NB4 (cell line): ENCODE measurements at regions not wholly inside any gene's neighbourhood (a gene's known extent, or its start where the extent isn't known, plus 50 kb on each side); places are given as distances from the start of the nearest gene placed in this dataset.

Source experiments
- DNase-seq: peaks from one replicate; pipeline ENCODE4 v3.0.0; 2010; ENCODE audit warnings: low read depth
- H3K4me3 ChIP-seq: one replicate; pipeline ENCODE4 v1.5.1; 2011; ENCODE audit warnings: mild to moderate bottlenecking, low read depth, low read length, moderate library complexity
- CTCF ChIP-seq: IDR thresholded peaks from one replicate; pipeline ENCODE4 v1.5.1; 2012; ENCODE audit warnings: low read depth, low read length
- MYC ChIP-seq: IDR thresholded peaks from 2 replicates; pipeline ENCODE4 v1.6.1; 2011; ENCODE audit warnings: low read depth, low read length
- POLR2A ChIP-seq: IDR thresholded peaks from 2 replicates; pipeline ENCODE4 v1.6.1; 2011; ENCODE audit warnings: mild to moderate bottlenecking; ENCODE audit not compliant: insufficient read length; ENCODE audit errors: extremely low read depth
- TF ChIP-seq, protein P1 (sequence below): IDR thresholded peaks from 2 replicates; pipeline ENCODE4 v1.6.1; 2011; ENCODE audit warnings: low read depth, low read length

DNA sequence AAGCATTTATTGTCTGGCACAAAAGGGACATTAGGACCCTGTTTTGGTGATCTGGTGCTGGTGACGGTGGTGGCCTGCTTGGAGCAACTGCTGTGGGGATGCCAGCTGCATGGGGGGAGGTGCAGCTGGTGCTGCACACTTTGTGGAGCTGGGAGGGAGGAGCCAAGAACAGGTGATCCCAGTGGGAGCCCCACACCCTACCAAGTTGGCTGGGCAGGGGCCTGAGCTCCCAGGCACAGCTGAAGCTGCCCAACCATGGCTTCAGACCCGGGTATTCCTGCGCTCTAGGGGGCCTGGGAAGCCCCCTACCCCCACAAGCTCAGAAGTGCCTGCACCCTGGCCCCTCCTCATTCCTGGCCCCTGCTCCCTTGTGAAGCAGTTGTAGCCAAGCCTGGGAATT lies 1512.5 kb downstream of the TECRL start:
- no peak for DNase-seq
- H3K4me3 ChIP-seq = no peak overlapping the region
- TF ChIP-seq, protein P1, sequence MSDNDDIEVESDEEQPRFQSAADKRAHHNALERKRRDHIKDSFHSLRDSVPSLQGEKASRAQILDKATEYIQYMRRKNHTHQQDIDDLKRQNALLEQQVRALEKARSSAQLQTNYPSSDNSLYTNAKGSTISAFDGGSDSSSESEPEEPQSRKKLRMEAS = no peak
- no peak for TF ChIP-seq CTCF
- no peak for TF ChIP-seq POLR2A
- no peak for TF ChIP-seq MYC

- TF ChIP-seq, protein P1 = no peak
- no peak for TF ChIP-seq MYC
- TF ChIP-seq POLR2A = no peak
- no peak for TF ChIP-seq CTCF
- no peak overlapping the region for H3K4me3 ChIP-seq
- DNase-seq = no peak
Observed at GRCh38 chr4:62881901-62882300, 1527.3 kb downstream of the TECRL start.

- TF ChIP-seq, protein P1 = no peak
- TF ChIP-seq CTCF (no peak), MYC (no peak), POLR2A (no peak)
- no peak for DNase-seq
- H3K4me3 ChIP-seq = no peak overlapping the region
Observed at GRCh38 chr4:62881210-62881609, 1528.0 kb downstream of the TECRL start.

DNA sequence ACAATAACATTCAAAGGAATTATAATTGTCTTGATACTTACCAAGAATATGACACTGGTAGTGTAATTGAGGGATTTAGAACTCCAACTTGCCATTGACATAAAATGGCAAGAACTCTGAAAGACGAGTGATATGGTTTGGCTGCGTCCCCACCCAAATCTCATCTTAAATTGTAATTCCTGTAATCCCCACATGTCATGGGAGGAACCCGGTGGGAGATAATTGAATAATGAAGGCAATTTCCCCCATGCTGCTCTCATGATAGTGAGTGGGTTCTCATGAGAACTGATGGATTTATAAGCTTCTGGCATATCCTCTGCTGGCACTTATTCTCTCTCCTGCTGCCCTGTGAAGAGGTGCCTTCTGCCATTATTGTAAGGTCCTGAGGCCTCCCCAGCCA lies 1536.4 kb downstream of the TECRL start:
- DNase-seq = no peak
- TF ChIP-seq CTCF = no peak
- TF ChIP-seq MYC = no peak
- H3K4me3 ChIP-seq = no peak overlapping the region

DNA sequence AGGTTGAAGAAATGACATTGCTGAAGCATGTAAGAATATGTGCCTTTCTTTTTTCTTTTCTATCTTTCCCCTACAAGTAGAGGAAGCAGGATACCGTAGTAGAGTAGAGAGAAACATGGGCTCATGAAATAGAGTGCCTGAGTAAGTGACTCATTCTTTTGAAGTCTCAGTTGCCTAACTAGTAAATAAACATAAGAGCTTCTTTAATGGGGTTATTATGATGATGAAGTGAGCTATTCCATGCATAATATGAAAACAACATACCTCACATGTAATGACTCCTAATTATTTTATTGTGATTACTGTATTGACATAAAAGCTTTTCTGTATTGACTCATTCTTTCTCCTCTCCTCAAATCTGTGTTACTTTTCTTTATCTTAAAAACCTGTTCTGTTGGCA lies 1538.2 kb downstream of the TECRL start:
- DNase-seq = no peak

More for the DNA sequence above, 1538.2 kb downstream of the TECRL start:
- no peak overlapping the region for H3K4me3 ChIP-seq
- no peak for TF ChIP-seq MYC
- TF ChIP-seq POLR2A = no peak
- TF ChIP-seq, protein P1 = no peak
- TF ChIP-seq CTCF = no peak
